8988T (cell line): ENCODE measurements at regions not wholly inside any gene's neighbourhood (a gene's known extent, or its start where the extent isn't known, plus 50 kb on each side); places are given as distances from the start of the nearest gene placed in this dataset.
"Not testable (repeated sequence)": the region's sequence is repeated elsewhere in the genome, so short reads cannot be mapped to it uniquely, and the experiment has no call there.

ENCODE experiments used
- DNase-seq: peaks from one replicate; pipeline ENCODE4 v3.0.0; 2011

- no peak for DNase-seq
Measured at GRCh38 chr4:36610628-36611027, 329.2 kb downstream of the DTHD1 start.

- DNase-seq, result not testable (repeated sequence)
Measured at GRCh38 chr4:36613142-36613541, 331.7 kb downstream of the DTHD1 start.

- DNase-seq, result no peak
Measured at GRCh38 chr4:36614011-36614410, 332.6 kb downstream of the DTHD1 start.

- DNase-seq, result no peak
Measured at GRCh38 chr4:36618102-36618501, 336.7 kb downstream of the DTHD1 start.

GRCh38 chr4:36624030-36624429 is 342.6 kb downstream of the DTHD1 start:
- DNase-seq, result no peak

DNA sequence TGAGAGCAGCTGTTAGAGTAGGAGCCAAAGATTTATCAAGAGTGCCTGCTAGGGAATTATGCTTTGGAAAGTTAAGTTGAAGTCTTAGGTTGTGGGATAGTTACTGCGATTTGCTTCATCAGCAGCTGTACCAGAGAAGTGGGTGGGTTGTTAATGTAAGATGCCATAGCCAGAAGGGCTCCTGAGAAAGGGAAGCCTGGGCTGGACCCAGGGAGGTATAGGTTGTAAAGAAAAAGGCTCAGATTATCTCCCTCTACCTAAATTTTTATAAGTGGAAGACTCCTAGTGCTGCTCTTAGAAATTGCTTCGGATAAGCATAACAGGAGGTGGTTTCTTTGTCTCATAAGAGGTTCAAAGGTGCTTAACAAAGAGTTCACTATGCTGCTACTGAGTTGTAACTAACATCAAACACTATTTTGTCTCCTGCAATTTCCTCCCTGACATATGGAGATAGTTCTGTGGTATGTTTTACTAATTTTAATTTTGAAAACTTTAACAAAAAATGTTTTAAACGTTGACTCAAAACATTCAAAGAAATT is 356.9 kb downstream of the DTHD1 start:
- DNase-seq, result no peak

- DNase-seq, result no peak
Measured at GRCh38 chr4:36640876-36641275, 359.5 kb downstream of the DTHD1 start.

GRCh38 chr4:36651253-36651652 is 369.8 kb downstream of the DTHD1 start:
- DNase-seq, result no peak

GRCh38 chr4:36652857-36653256 is 371.4 kb downstream of the DTHD1 start:
- DNase-seq, result no peak

DNA sequence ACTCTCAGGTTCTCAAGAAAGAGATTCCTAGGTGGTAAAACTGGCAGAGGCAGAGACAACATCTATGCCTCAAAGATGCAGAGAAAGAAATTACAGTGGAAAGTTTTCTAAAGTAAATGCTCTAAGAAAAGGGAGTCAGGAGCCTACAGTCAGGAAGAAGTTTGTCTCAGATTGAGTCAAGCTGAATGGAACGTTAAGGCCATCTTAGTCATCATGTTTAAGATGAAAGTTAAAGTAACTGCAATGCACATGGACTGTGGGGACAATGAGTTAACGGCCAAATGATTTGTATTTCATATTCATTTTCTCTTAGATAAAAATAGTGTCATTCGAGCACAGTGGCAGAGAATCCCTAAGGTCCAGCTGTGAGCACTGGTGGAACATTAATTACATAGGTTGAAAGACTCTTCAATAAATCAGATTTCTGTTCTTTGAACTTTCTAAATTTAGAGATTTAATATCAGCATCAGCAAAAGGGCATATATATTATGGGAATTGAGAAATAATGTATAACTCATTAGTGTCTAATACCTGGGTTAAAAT is 384.6 kb downstream of the DTHD1 start:
- DNase-seq, result no peak

DNA sequence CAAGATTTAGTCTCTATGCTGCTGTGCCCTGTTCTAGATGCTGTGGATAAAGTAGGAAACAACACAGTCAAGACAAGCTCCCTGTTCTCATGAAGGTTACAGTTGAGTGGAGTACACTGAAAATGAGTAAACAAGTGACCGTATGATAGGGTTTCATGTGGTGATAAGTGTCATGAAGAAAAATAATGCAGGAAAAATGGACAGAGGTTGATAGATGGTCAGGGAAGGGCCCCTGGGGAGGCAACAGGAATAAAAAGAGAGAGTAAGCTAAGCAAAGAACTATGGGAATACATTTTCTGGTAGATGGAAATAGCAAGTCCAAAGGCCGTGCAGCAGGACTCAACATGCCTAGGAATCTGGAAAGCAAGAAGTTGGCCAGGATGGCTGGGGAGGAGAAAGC is 394.0 kb downstream of the DTHD1 start:
- no peak for DNase-seq

DNA sequence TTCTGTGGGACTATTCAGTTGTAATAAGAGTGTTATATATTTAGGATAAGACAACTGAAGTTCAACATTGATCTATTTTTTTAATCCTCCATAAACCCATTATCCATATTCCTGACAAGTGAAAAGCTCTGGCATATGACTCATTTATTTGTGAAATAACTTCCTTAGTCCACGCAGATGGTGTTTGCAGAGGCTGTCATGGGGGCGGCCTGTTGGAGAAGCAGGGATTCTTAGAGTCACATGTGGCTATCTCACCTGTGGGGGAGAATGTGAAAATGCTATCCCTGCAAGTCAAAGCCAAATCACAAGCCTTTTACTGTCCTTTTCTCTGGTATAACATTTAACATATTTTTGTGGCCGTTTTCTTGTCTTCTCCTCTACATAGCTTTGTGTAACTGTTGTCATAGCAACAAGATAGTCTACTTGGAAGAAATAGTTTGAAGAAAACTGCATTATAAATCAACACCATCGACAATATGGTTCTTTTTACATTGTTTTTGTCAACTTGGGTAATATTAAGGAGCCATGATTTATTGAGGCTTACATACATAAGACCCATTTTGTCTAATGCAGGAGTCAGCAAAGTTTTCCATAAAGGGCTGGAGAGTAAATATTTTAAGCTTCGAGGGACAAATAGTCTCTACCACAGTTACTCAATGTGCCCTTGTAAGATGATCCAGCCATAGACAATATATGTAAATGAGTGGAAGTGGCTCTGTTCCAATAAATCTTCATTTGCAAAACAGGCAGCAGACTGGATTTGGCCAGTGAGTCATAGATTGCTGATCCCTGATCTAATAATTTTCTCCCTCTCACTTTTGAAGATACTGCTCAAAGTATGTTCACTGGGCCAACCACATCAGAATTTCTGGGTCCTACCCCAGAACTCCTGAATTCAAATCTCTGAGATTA is 395.0 kb downstream of the DTHD1 start:
- no peak for DNase-seq

GRCh38 chr4:36677112-36677511 is 395.7 kb downstream of the DTHD1 start:
- no peak for DNase-seq

GRCh38 chr4:36677874-36678273 is 396.5 kb downstream of the DTHD1 start:
- no peak for DNase-seq

DNA sequence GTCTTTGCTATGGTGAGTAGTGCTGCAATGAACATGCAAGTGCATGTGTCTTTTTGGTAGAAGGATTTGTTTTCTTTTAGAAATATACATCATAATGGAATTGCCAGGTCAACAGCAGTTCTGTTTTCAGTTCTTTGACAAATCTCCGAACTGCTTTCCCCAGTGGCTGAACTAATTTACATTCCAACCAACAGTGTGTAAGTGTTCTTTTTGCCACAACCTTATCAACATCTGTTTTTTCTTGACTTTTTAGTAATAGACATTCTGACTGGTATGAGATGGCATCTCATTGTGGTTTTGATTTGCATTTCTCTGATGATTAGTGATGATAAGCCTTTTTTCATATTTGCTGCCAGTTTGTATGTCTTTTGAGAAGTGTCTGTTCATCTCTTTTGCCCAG is 406.3 kb downstream of the DTHD1 start:
- no peak for DNase-seq

DNA sequence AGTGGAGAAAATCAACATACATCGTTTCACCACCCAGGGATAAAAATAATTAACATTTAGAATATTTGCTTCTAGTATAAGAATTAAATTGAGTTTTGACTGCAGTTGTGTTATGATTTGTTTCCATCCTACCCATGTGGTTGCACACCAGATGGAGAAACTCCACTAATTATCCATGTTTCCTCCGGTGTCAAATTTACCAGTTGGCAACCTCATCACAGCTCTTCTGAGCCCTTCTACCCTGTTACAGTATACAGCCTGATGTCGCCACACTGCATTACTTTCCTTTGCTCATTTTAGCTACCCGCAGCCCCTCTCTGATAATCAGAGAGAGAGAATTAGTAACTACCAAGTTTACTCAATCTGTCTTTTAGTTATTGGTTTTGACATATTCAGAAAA is 411.2 kb downstream of the DTHD1 start:
- DNase-seq, result no peak

- no peak for DNase-seq
Measured at GRCh38 chr4:36702245-36702644, 420.8 kb downstream of the DTHD1 start.

GRCh38 chr4:36704289-36704688 is 422.9 kb downstream of the DTHD1 start:
- DNase-seq, result no peak

GRCh38 chr4:36709991-36710390 is 428.6 kb downstream of the DTHD1 start:
- no peak for DNase-seq

- DNase-seq, result no peak
Measured at GRCh38 chr4:36712013-36712412, 430.6 kb downstream of the DTHD1 start.

DNA sequence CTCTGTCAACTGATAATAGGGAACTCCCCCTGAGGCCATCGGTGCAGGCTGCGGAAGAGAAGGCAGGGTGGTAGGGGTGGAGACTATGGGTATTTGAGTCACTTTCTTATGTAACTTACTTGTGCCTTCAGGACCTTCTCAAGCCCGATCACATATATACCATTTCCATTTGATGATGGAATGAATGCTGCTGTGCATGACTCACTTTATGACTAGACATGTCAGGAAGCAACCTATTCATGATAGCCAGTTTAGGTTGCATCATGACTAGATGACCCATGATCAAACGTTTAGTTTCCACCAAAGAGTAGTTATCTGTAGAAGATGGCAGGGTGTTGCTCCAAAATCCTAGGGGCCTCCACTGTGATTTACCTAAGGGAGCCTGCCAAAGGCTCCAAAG is 435.5 kb downstream of the DTHD1 start:
- no peak for DNase-seq

DNA sequence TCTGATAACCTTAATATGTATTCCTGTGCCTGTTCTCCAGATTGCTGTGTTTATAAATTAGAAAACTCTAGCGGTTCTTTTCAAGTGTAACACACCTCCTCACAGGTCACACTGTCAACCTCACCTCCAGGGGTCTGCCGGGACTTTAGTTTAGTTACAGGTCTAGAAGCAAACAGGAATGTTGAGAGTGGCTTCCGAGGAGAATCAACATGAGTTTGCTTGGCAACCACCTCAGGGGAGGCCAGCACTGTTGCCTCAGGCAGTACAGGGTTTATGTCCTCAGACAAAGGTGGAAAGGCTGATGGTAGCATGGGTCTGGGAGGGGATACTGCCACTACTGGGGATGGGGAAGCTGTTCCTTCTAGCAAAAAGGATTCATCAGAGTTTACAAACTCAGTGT is 438.0 kb downstream of the DTHD1 start:
- DNase-seq, result no peak

- no peak for DNase-seq
Measured at GRCh38 chr4:36722986-36723385, 441.6 kb downstream of the DTHD1 start.

DNA sequence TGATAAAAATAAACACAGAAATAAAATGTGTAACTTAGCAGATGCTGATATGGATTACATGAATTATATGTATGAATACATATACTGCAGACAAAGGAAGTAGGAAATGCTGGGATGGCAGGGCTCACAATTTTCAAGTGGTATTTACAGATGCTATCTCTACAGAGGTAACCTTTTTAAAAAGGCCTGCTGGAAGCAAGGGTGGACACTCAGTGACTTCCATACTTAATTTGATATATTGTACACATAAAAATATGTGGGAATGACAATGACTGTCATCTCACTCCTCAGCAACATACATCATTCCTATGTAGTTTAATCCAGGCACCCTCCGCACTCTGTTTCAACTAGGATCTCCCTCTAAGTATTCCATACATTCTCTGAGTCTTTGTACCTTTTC is 452.9 kb downstream of the DTHD1 start:
- DNase-seq, result no peak
